Stimulated activated CD4-positive, alpha-beta T cell treated with anti-CD3 and anti-CD28 coated beads, TNF-alpha, amount 100 ng/mL, for 1 hour (primary cell): ENCODE measurements at regions not wholly inside any gene's neighbourhood (a gene's known extent, or its start where the extent isn't known, plus 50 kb on each side); places are given as distances from the start of the nearest gene placed in this dataset.
"Not testable (repeated sequence)": the region's sequence is repeated elsewhere in the genome, so short reads cannot be mapped to it uniquely, and the experiment has no call there.

Experiments used
- DNase-seq, 3 donors: peaks; one replicate each; pipeline ENCODE4 v3.0.0-alpha.2; 2020; ENCODE audit warnings: low read depth in 3 of 3, low spot score in 1 of 3

- no peak for DNase-seq
Measured at GRCh38 chr14:89699071-89699470, 255.5 kb downstream of the EFCAB11 start.

GRCh38 chr14:89697281-89698060, 257.1 kb downstream of the EFCAB11 start:
- DNase-seq, result no peak

- no peak for DNase-seq
Measured at GRCh38 chr14:89695846-89696245, 258.7 kb downstream of the EFCAB11 start.

- no peak for DNase-seq
Measured at GRCh38 chr14:89690139-89690538, 264.4 kb downstream of the EFCAB11 start.

GRCh38 chr14:89689711-89690110, 264.8 kb downstream of the EFCAB11 start:
- DNase-seq, result not testable (repeated sequence)

GRCh38 chr14:89688507-89689211, 265.9 kb downstream of the EFCAB11 start:
- no peak for DNase-seq

- DNase-seq, result not testable (repeated sequence)
Measured at GRCh38 chr14:89687129-89687528, 267.4 kb downstream of the EFCAB11 start.

- no peak for DNase-seq
Measured at GRCh38 chr14:89684139-89684538, 267.1 kb upstream of the FOXN3 start.

GRCh38 chr14:89681086-89682018, 264.3 kb upstream of the FOXN3 start:
- peak in 1 of 3 donors; percentile 29 for DNase-seq

- no peak for DNase-seq
Measured at GRCh38 chr14:89680156-89680555, 263.1 kb upstream of the FOXN3 start.

GRCh38 chr14:89678768-89679167, 261.7 kb upstream of the FOXN3 start:
- DNase-seq, result no peak

GRCh38 chr14:89675590-89675989, 258.6 kb upstream of the FOXN3 start:
- DNase-seq, result no peak

GRCh38 chr14:89674936-89675335, 257.9 kb upstream of the FOXN3 start:
- no peak for DNase-seq

- no peak for DNase-seq
Measured at GRCh38 chr14:89674240-89674639, 257.2 kb upstream of the FOXN3 start.

GRCh38 chr14:89673512-89674225, 256.6 kb upstream of the FOXN3 start:
- no peak for DNase-seq

GRCh38 chr14:89672636-89673511, 255.8 kb upstream of the FOXN3 start:
- no peak for DNase-seq

- no peak for DNase-seq
Measured at GRCh38 chr14:89669193-89669592, 252.2 kb upstream of the FOXN3 start.

GRCh38 chr14:89667983-89668382, 250.9 kb upstream of the FOXN3 start:
- DNase-seq, result no peak

- DNase-seq, result not testable (repeated sequence)
Measured at GRCh38 chr14:89665300-89666081, 248.5 kb upstream of the FOXN3 start.
